ENCODE measurements at regions not wholly inside any gene's neighbourhood (a gene's known extent, or its start where the extent isn't known, plus 50 kb on each side); places are given as distances from the start of the nearest gene placed in this dataset.

- TF ChIP-seq CTCF (conservative IDR thresholded peaks at IDR 0.05) (no peak), ZFX (IDR thresholded peaks at IDR 0.05) (no peak)
- no peak overlapping the region for H3K27ac ChIP-seq
Measured at GRCh38 chr2:142236181-142236580, 105.4 kb upstream of the LRP1B start.

- no peak for TF ChIP-seq CTCF (conservative IDR thresholded peaks at IDR 0.05)
- no peak for TF ChIP-seq ZFX (IDR thresholded peaks at IDR 0.05)
- no peak overlapping the region for H3K27ac ChIP-seq
Measured at GRCh38 chr2:142234741-142235140, 103.9 kb upstream of the LRP1B start.

- TF ChIP-seq ZFX (IDR thresholded peaks at IDR 0.05), result no peak
- no peak for TF ChIP-seq CTCF (conservative IDR thresholded peaks at IDR 0.05)
- H3K27ac ChIP-seq, result no peak overlapping the region
Measured at GRCh38 chr2:142223309-142223708, 92.5 kb upstream of the LRP1B start.

GRCh38 chr2:142222715-142223114 is 91.9 kb upstream of the LRP1B start:
- H3K27ac ChIP-seq, result no peak overlapping the region
- no peak for TF ChIP-seq CTCF (conservative IDR thresholded peaks at IDR 0.05)
- TF ChIP-seq ZFX (IDR thresholded peaks at IDR 0.05), result no peak

GRCh38 chr2:142220901-142221300 is 90.1 kb upstream of the LRP1B start:
- TF ChIP-seq CTCF (conservative IDR thresholded peaks at IDR 0.05) (no peak), ZFX (IDR thresholded peaks at IDR 0.05) (no peak)
- H3K27ac ChIP-seq, result no peak overlapping the region

GRCh38 chr2:142220239-142220638 is 89.4 kb upstream of the LRP1B start:
- H3K27ac ChIP-seq, result no peak overlapping the region
- TF ChIP-seq CTCF (conservative IDR thresholded peaks at IDR 0.05), result no peak
- no peak for TF ChIP-seq ZFX (IDR thresholded peaks at IDR 0.05)

- TF ChIP-seq CTCF (conservative IDR thresholded peaks at IDR 0.05), result no peak
- no peak for TF ChIP-seq ZFX (IDR thresholded peaks at IDR 0.05)
- no peak overlapping the region for H3K27ac ChIP-seq
Measured at GRCh38 chr2:142218471-142218870, 87.7 kb upstream of the LRP1B start.

Data from C4-2B (cell line).